ENCODE measurements at regions not wholly inside any gene's neighbourhood (a gene's known extent, or its start where the extent isn't known, plus 50 kb on each side); places are given as distances from the start of the nearest gene placed in this dataset.

DNA sequence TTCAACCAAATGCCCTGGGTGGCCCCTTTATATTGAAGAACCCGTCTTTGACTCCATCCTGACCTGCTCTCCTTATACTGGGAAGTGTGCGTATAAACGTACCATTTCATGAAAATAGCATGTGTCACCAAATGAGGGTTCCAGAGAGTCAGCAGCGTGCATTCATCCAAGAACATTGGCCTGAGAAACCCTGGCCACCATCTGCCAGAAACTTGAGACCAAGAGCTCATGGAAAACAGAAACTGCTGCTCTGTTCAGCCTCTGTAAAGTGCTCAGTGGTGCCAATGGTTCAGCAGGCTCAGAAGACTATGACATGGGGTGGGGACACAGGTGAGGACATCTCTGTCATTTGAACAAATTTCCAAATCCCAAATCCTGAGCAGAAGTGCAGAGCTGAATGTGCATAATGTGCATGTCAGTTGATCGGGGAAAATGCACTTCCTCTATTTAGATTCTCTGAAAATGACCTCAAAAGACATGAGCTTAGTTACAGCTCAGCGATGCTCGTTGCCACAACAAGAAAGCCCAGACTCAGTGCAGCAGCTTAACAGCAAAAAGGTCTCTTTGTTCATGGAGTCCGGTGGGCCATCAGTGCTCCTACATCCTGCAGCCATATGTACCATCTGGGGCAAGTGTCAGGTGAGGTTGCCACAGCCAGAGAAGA, 176.1 kb downstream of the ATPSCKMT start:
- DNase-seq (ENCODE audit: low read depth) = no peak
- TF ChIP-seq, protein P1, sequence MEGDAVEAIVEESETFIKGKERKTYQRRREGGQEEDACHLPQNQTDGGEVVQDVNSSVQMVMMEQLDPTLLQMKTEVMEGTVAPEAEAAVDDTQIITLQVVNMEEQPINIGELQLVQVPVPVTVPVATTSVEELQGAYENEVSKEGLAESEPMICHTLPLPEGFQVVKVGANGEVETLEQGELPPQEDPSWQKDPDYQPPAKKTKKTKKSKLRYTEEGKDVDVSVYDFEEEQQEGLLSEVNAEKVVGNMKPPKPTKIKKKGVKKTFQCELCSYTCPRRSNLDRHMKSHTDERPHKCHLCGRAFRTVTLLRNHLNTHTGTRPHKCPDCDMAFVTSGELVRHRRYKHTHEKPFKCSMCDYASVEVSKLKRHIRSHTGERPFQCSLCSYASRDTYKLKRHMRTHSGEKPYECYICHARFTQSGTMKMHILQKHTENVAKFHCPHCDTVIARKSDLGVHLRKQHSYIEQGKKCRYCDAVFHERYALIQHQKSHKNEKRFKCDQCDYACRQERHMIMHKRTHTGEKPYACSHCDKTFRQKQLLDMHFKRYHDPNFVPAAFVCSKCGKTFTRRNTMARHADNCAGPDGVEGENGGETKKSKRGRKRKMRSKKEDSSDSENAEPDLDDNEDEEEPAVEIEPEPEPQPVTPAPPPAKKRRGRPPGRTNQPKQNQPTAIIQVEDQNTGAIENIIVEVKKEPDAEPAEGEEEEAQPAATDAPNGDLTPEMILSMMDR (IDR thresholded peaks at IDR 0.05; ENCODE audit: insufficient read depth, low read depth, low read length) = no peak
- H3K4me3 ChIP-seq (ENCODE audit: low read depth, low read length) = no peak overlapping the region

DNA sequence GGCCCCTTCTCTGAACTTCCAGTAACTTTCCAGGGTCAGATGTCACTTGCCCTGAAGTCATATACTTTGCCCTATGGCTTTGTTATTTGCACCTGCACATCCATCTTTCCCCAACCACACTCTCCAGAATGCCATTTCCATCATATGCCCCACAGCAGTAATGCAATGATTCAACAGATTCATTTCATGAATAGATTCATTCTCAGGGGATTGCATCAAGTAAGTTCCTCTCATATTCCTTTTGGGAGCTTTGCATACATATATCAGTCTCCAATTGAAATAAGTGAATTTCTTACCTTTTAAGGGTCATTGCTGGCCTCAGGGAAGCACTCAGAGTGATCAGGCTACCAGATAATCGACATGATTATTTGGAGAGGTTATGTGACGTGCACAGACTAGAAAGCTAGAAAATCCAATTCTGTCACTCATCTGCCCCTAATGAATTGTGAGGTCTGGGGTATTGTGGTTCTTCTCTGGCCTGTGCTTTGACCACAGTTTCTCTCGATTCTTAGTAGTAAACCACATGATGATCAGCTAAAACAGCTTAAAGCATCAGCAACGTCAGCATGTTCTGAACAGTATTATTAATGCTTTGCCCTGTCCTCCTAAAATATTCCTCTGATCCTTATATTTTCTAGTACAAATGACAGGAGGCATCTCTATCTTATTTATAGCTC, 179.9 kb downstream of the ATPSCKMT start:
- TF ChIP-seq, protein P1 (IDR thresholded peaks at IDR 0.05; ENCODE audit: insufficient read depth, low read depth, low read length) = no peak
- no peak overlapping the region for H3K4me3 ChIP-seq (ENCODE audit: low read depth, low read length)
- no peak for DNase-seq (ENCODE audit: low read depth)

- TF ChIP-seq, protein P1 (IDR thresholded peaks at IDR 0.05; ENCODE audit: insufficient read depth, low read depth, low read length) = no peak
- H3K4me3 ChIP-seq (ENCODE audit: low read depth, low read length) = no peak overlapping the region
- no peak for DNase-seq (ENCODE audit: low read depth)
Observed at GRCh38 chr5:10065428-10066000, 184.2 kb downstream of the ATPSCKMT start.

GRCh38 chr5:10064546-10065195, 185.0 kb downstream of the ATPSCKMT start:
- H3K4me3 ChIP-seq (ENCODE audit: low read depth, low read length) = no peak overlapping the region
- TF ChIP-seq, protein P1 (IDR thresholded peaks at IDR 0.05; ENCODE audit: insufficient read depth, low read depth, low read length) = no peak
- DNase-seq (ENCODE audit: low read depth) = no peak

- no peak overlapping the region for H3K4me3 ChIP-seq (ENCODE audit: low read depth, low read length)
- no peak for DNase-seq (ENCODE audit: low read depth)
- TF ChIP-seq, protein P1 (IDR thresholded peaks at IDR 0.05; ENCODE audit: insufficient read depth, low read depth, low read length) = no peak
Observed at GRCh38 chr5:10063997-10064396, 185.7 kb downstream of the ATPSCKMT start.

DNA sequence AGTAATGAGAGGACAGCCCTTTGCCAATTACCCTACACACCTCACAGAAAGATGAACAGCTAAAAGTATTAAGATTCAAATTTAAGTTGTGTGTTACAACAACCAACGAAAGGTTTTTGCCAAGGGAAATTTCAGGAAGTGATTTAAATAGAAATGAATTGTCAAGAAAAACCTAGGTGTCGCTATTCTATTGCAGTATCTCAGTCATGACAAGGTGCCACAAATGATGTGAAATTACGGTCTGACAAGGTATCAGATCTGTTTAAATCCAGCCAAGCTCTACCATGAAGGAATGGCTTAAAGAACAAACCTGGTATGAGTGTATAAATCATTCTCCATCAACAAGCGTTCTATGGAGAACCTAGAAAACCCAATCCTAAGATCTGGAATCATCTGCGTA, 189.7 kb downstream of the ATPSCKMT start:
- no peak overlapping the region for H3K4me3 ChIP-seq (ENCODE audit: low read depth, low read length)
- TF ChIP-seq, protein P1 (IDR thresholded peaks at IDR 0.05; ENCODE audit: insufficient read depth, low read depth, low read length) = no peak
- no peak for DNase-seq (ENCODE audit: low read depth)

Data from fibroblast of villous mesenchyme (primary cell).